H1 (cell line): ENCODE measurements at regions not wholly inside any gene's neighbourhood (a gene's known extent, or its start where the extent isn't known, plus 50 kb on each side); places are given as distances from the start of the nearest gene placed in this dataset.

Source experiments
- CTCF ChIA-PET: fragments of 300-600 bp; sonication (Branson Sonifier 250); formaldehyde crosslinking; loops from one replicate; lab custom pipeline; 2021; ENCODE audit not compliant: partially characterized antibody; lab: Charles Lee
- POLR2A ChIA-PET: fragments of 300-600 bp; sonication (Branson Sonifier 250); formaldehyde crosslinking; loops from one replicate; lab custom pipeline; 2021; ENCODE audit warnings: inconsistent platforms; ENCODE audit not compliant: partially characterized antibody; lab: Charles Lee
- DNase-seq, 2 experiments: peaks; one replicate each; pipeline versions ENCODE4 v3.0.0 to v3.0.0-alpha.2; 2010 to 2022; ENCODE audit warnings: low spot score in 2 of 2, low read depth in 1 of 2, mixed read lengths in 1 of 2
- FAIRE-seq: peaks from 2 replicates; lab custom pipeline; 2011; peaks lifted over from hg19 to GRCh38; lab: Jason Lieb, UNC
- H2AFZ ChIP-seq: 2 replicates; pipeline ENCODE4 v1.8.1; 2012; ENCODE audit warnings: low read length, inconsistent platforms
- H2AK5ac ChIP-seq: 2 replicates; pipeline ENCODE4 v1.6.1; 2013; ENCODE audit warnings: low read depth, low read length
- H2BK120ac ChIP-seq: replicated peaks from 2 replicates; pipeline ENCODE3; 2013; ENCODE audit warnings: low read depth, low read length, inconsistent platforms
- H2BK12ac ChIP-seq: 2 replicates; pipeline ENCODE4 v1.6.1; 2013; ENCODE audit warnings: low read depth, low read length
- H2BK15ac ChIP-seq: 2 replicates; pipeline ENCODE4 v1.6.1; 2013; ENCODE audit warnings: low read length
- H2BK20ac ChIP-seq: 2 replicates; pipeline ENCODE4 v1.6.1; 2013; ENCODE audit warnings: low read length
- H2BK5ac ChIP-seq: 2 replicates; pipeline ENCODE4 v1.6.1; 2013; ENCODE audit warnings: low read depth, low read length
- H3K14ac ChIP-seq: 2 replicates; pipeline ENCODE4 v1.6.1; 2013; ENCODE audit warnings: inconsistent platforms; ENCODE audit not compliant: insufficient read length
- H3K18ac ChIP-seq: 2 replicates; pipeline ENCODE4 v1.6.1; 2013; ENCODE audit warnings: low read length; ENCODE audit errors: extremely low read depth
- H3K23ac ChIP-seq: 2 replicates; pipeline ENCODE4 v1.6.1; 2013; ENCODE audit warnings: inconsistent platforms; ENCODE audit not compliant: insufficient read length
- H3K23me2 ChIP-seq: 2 replicates; pipeline ENCODE4 v1.6.1; 2013; ENCODE audit warnings: low read depth, low read length
- H3K27ac ChIP-seq: 2 replicates; pipeline ENCODE4 v1.6.1; 2011; ENCODE audit warnings: low read depth, low read length, inconsistent platforms
- H3K27me3 ChIP-seq, 4 experiments: replicated peaks in 1 of 4; 1 replicate in 1 of 4; 2 replicates in 3 of 4; pipeline versions ENCODE4 v1.6.1 to v1.8.1; 2011 to 2013; ENCODE audit warnings: low read length in 3 of 4, mild to moderate bottlenecking in 3 of 4, inconsistent platforms in 2 of 4, mixed read lengths in 2 of 4, moderate library complexity in 1 of 4; ENCODE audit not compliant: control insufficient read depth in 3 of 4, insufficient read depth in 3 of 4; ENCODE audit errors: extremely low read depth in 1 of 4
- H3K36me3 ChIP-seq, 4 experiments: 2 replicates each; pipeline versions ENCODE4 v1.6.1 to v1.8.1; 2011 to 2013; ENCODE audit warnings: mild to moderate bottlenecking in 4 of 4, low read length in 3 of 4, moderate library complexity in 2 of 4, control low read depth in 1 of 4, inconsistent platforms in 1 of 4; ENCODE audit not compliant: insufficient read depth in 4 of 4, control insufficient read depth in 2 of 4
- H3K4ac ChIP-seq: replicated peaks from 2 replicates; pipeline ENCODE3; 2013; ENCODE audit warnings: low read length, low read depth, mixed read lengths, inconsistent platforms; ENCODE audit not compliant: insufficient read length
- H3K4me1 ChIP-seq, 4 experiments: replicated peaks in 1 of 4; 1 replicate in 1 of 4; 2 replicates in 3 of 4; pipeline versions ENCODE4 v1.6.1 to v1.8.1; 2011 to 2013; ENCODE audit warnings: low read length in 3 of 4, inconsistent platforms in 2 of 4, mixed read lengths in 1 of 4; ENCODE audit not compliant: insufficient read depth in 4 of 4, control insufficient read depth in 3 of 4
- H3K4me2 ChIP-seq, 2 experiments: 2 replicates each; pipeline versions ENCODE4 v1.6.1 to v1.8.1; 2011 to 2013; ENCODE audit warnings: low read depth in 2 of 2, low read length in 2 of 2, control low read depth in 1 of 2, inconsistent platforms in 1 of 2, mild to moderate bottlenecking in 1 of 2; ENCODE audit not compliant: insufficient read depth in 1 of 2
- H3K4me3 ChIP-seq, 4 experiments: fragments of 200-600, 300-600 bp in 1 of 4; sonication (generic), shearing (Covaris generic), sonication (Bioruptor Twin) in 1 of 4; 2 replicates each; pipeline versions ENCODE4 v1.5.1 to v1.8.1; 2011 to 2016; ENCODE audit warnings: low read length in 4 of 4, low read depth in 3 of 4, control low read depth in 2 of 4, inconsistent platforms in 2 of 4, mild to moderate bottlenecking in 2 of 4, mixed read lengths in 1 of 4, moderate library complexity in 1 of 4; ENCODE audit not compliant: insufficient read depth in 2 of 4; ENCODE audit errors: extremely low read depth in 1 of 4
- H3K56ac ChIP-seq: replicated peaks from 2 replicates; pipeline ENCODE3; 2013; ENCODE audit warnings: low read depth, mild to moderate bottlenecking, mixed read lengths, low read length, inconsistent platforms; ENCODE audit not compliant: insufficient read length
- H3K79me1 ChIP-seq: 2 replicates; pipeline ENCODE4 v1.6.1; 2013; ENCODE audit warnings: low read depth, low read length, control low read depth
- H3K79me2 ChIP-seq, 2 experiments: 2 replicates each; pipeline versions ENCODE4 v1.6.1 to v1.8.1; 2012 to 2013; ENCODE audit warnings: low read length in 2 of 2, mild to moderate bottlenecking in 2 of 2, inconsistent platforms in 1 of 2; ENCODE audit not compliant: insufficient read depth in 2 of 2, control insufficient read depth in 1 of 2
- H3K9ac ChIP-seq, 4 experiments: replicated peaks in 1 of 4; 1 replicate in 1 of 4; 2 replicates in 3 of 4; pipeline versions ENCODE4 v1.6.1 to v1.8.1; 2011 to 2013; ENCODE audit warnings: low read depth in 3 of 4, low read length in 3 of 4, control low read depth in 2 of 4, mild to moderate bottlenecking in 2 of 4, moderate library complexity in 2 of 4, inconsistent platforms in 1 of 4; ENCODE audit errors: extremely low read depth in 1 of 4
- H3K9me3 ChIP-seq, 2 experiments: 2 replicates each; pipeline versions ENCODE4 v1.6.1 to v1.8.1; 2012 to 2013; ENCODE audit warnings: mild to moderate bottlenecking in 2 of 2, moderate library complexity in 2 of 2, control low read depth in 1 of 2, inconsistent platforms in 1 of 2, low read depth in 1 of 2, low read length in 1 of 2, mixed read lengths in 1 of 2; ENCODE audit not compliant: insufficient read depth in 2 of 2
- H4K20me1 ChIP-seq, 2 experiments: replicated peaks in 1 of 2; 2 replicates each; pipeline versions ENCODE3 to v1.8.1; 2011 to 2013; ENCODE audit warnings: inconsistent platforms in 2 of 2, low read length in 2 of 2, mild to moderate bottlenecking in 1 of 2; ENCODE audit not compliant: insufficient read depth in 2 of 2, control insufficient read depth in 1 of 2
- H4K5ac ChIP-seq: 2 replicates; pipeline ENCODE4 v1.6.1; 2013; ENCODE audit warnings: low read length, low read depth, mixed read lengths, inconsistent platforms; ENCODE audit not compliant: insufficient read length
- H4K8ac ChIP-seq: 2 replicates; pipeline ENCODE4 v1.8.0; 2013; ENCODE audit warnings: mild to moderate bottlenecking, moderate library complexity, low read length, inconsistent platforms; ENCODE audit not compliant: insufficient read depth; ENCODE audit errors: extremely low read depth
- H4K91ac ChIP-seq: replicated peaks from 2 replicates; pipeline ENCODE3; 2013; ENCODE audit warnings: low read length, mixed read lengths, inconsistent platforms; ENCODE audit not compliant: insufficient read length
- CREB1 ChIP-seq: IDR thresholded peaks from 2 replicates; pipeline ENCODE4 v1.6.1; 2012; ENCODE audit warnings: inconsistent platforms
- PHF8 ChIP-seq: fragments of 200-600 bp; sonication (generic); conservative IDR thresholded peaks from 2 replicates; pipeline ENCODE4 v1.7.1; 2012; ENCODE audit warnings: low read depth, mild to moderate bottlenecking, inconsistent platforms, low read length, moderate library complexity
- WGBS, 2 experiments: shearing (Covaris generic) in 1 of 2; methylation state at CpG; one replicate each; pipeline versions ENCODE4 v1.1.6 to v1.1.7; 2013 to 2015; ENCODE audit warnings: low lambda C conversion rate in 2 of 2, mixed read lengths in 2 of 2, inconsistent platforms in 1 of 2, low coverage in 1 of 2, missing lambda C conversion rate in 1 of 2; ENCODE audit not compliant: insufficient replicate concordance in 2 of 2, insufficient coverage in 1 of 2, insufficient read length in 1 of 2; ENCODE audit errors: extremely low coverage in 1 of 2, missing lambda C conversion rate in 1 of 2; 5-methylcytosine and 5-hydroxymethylcytosine counted together

DNA sequence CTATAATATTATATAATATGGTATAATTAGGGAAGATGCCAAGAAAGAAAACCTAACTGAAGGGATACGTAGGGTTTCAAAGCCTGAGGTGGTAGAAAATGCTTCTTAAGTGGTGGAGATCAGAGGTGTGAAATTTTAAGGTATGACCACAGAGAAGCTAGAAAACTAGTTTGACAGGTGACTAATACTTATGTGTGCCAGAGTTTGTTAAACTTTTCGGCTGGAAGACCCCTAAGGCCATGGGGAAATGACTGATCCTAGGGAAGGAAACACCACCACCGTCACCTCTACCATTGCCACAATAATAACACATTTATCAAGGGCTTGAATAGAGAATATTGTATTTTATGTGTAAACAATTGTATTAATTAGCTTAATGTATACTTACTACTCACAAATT is 261.4 kb upstream of the GBE1 start:
- Histone ChIP-seq H3K27ac (no peak overlapping the region), H2BK15ac (no peak overlapping the region), H4K20me1 (no peaks in the 10 kb centered on the region), H3K23me2 (no peaks in the 10 kb centered on the region), H3K4me3 (no peak overlapping the region), H2AFZ (no peak overlapping the region), H3K23ac (no peak overlapping the region), H3K9me3 (no peaks in the 10 kb centered on the region; a peak in 1 of 4 replicates), H3K18ac (no peak overlapping the region), H4K5ac (no peak overlapping the region), H4K91ac (no peak overlapping the region), H4K8ac (no peak overlapping the region), H2AK5ac (no peak overlapping the region), H2BK20ac (no peak overlapping the region), H3K14ac (no peak overlapping the region), H3K4me1 (no peaks in the 10 kb centered on the region), H3K4ac (no peak overlapping the region), H3K79me1 (no peaks in the 10 kb centered on the region), H3K9ac (no peak overlapping the region), H2BK5ac (no peak overlapping the region), H2BK12ac (no peak overlapping the region), H3K36me3 (no peaks in the 10 kb centered on the region), H3K56ac (no peak overlapping the region), H2BK120ac (no peak overlapping the region), H3K79me2 (no peaks in the 10 kb centered on the region), H3K4me2 (no peak overlapping the region), H3K27me3 (no peaks in the 10 kb centered on the region)
- 93% methylated on average over 3 of the region's 3 CpGs; no CpG with 5 or more reads in 1 of the 2 experiments for WGBS, 2 experiments
- TF ChIP-seq PHF8 (no peak), CREB1 (no peak)
- POLR2A ChIA-PET = no interaction called here
- CTCF ChIA-PET = interaction anchor here (1.7 to 2.1 kb wide), 2 partner anchors 10 to 111 kb away, joined by 5 to 9 read pairs; no protein-coding TSS in a partner anchor
- FAIRE-seq (no peak), DNase-seq (no peak)
